ENCODE measurements at regions not wholly inside any gene's neighbourhood (a gene's known extent, or its start where the extent isn't known, plus 50 kb on each side); places are given as distances from the start of the nearest gene placed in this dataset.

DNA sequence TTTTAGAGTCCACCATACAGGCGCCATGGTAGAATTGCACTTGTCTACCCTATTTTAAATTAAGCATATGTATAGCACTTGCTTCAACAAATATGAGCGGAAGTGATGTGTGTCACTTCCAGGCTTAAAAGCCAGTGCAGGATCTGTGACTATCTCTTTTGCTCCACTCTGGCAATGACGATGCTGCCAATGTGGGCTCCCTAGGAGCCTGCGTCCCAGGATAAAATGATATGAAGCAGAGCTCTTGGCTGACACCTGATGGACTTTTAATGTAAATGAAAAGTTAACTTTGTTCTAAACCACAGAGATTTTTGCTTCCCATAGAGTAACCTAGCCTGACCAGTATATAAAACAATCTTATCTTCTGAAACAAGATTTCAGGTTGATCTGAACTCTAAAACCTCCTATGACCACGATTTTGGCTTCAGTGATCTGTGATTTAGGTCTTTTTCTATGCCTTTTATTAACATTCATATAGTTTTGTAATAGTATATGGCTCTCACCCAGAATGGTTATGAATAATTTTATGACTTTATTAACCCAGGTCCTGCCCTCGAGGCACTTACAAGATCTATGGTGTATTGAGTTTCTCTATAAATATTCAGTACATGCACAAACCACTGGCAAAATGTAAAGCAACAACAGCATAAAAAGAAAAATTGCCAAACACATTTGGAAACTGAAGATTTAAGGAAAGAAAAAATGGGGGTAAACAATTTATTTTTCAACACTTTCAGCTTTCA is 422.5 kb upstream of the PIK3C3 start:
- no peak for TF ChIP-seq POLR2A (IDR thresholded peaks at IDR 0.05; ENCODE audit: extremely low read depth, insufficient read length)
- TF ChIP-seq, protein P1, sequence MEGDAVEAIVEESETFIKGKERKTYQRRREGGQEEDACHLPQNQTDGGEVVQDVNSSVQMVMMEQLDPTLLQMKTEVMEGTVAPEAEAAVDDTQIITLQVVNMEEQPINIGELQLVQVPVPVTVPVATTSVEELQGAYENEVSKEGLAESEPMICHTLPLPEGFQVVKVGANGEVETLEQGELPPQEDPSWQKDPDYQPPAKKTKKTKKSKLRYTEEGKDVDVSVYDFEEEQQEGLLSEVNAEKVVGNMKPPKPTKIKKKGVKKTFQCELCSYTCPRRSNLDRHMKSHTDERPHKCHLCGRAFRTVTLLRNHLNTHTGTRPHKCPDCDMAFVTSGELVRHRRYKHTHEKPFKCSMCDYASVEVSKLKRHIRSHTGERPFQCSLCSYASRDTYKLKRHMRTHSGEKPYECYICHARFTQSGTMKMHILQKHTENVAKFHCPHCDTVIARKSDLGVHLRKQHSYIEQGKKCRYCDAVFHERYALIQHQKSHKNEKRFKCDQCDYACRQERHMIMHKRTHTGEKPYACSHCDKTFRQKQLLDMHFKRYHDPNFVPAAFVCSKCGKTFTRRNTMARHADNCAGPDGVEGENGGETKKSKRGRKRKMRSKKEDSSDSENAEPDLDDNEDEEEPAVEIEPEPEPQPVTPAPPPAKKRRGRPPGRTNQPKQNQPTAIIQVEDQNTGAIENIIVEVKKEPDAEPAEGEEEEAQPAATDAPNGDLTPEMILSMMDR (IDR thresholded peaks at IDR 0.05; ENCODE audit: low read depth, low read length) = no peak
- TF ChIP-seq, protein P2, sequence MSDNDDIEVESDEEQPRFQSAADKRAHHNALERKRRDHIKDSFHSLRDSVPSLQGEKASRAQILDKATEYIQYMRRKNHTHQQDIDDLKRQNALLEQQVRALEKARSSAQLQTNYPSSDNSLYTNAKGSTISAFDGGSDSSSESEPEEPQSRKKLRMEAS (IDR thresholded peaks at IDR 0.05; ENCODE audit: low read depth, low read length) = no peak
